NB4 (cell line): ENCODE measurements at regions not wholly inside any gene's neighbourhood (a gene's known extent, or its start where the extent isn't known, plus 50 kb on each side); places are given as distances from the start of the nearest gene placed in this dataset.

Source experiments
- DNase-seq: peaks from one replicate; pipeline ENCODE4 v3.0.0; 2010; ENCODE audit warnings: low read depth
- H3K4me3 ChIP-seq: one replicate; pipeline ENCODE4 v1.5.1; 2011; ENCODE audit warnings: mild to moderate bottlenecking, low read depth, low read length, moderate library complexity
- CTCF ChIP-seq: IDR thresholded peaks from one replicate; pipeline ENCODE4 v1.5.1; 2012; ENCODE audit warnings: low read depth, low read length
- MAX ChIP-seq: IDR thresholded peaks from 2 replicates; pipeline ENCODE4 v1.6.1; 2011; ENCODE audit warnings: low read depth, low read length
- MYC ChIP-seq: IDR thresholded peaks from 2 replicates; pipeline ENCODE4 v1.6.1; 2011; ENCODE audit warnings: low read depth, low read length
- POLR2A ChIP-seq: IDR thresholded peaks from 2 replicates; pipeline ENCODE4 v1.6.1; 2011; ENCODE audit warnings: mild to moderate bottlenecking; ENCODE audit not compliant: insufficient read length; ENCODE audit errors: extremely low read depth

- no peak for TF ChIP-seq CTCF
- TF ChIP-seq MYC: no peak
- no peak for TF ChIP-seq MAX
- TF ChIP-seq POLR2A: no peak
- DNase-seq: no peak
- no peak overlapping the region for H3K4me3 ChIP-seq
Measured at GRCh38 chr10:21183025-21183424, 285.9 kb upstream of the NEBL start.

GRCh38 chr10:21181451-21181850 is 284.3 kb upstream of the NEBL start:
- TF ChIP-seq CTCF (no peak), MAX (no peak), POLR2A (no peak), MYC (no peak)
- H3K4me3 ChIP-seq: no peak overlapping the region
- no peak for DNase-seq

GRCh38 chr10:21180604-21181003 is 283.5 kb upstream of the NEBL start:
- DNase-seq: no peak
- TF ChIP-seq CTCF (no peak), MYC (no peak), POLR2A (no peak), MAX (no peak)
- no peak overlapping the region for H3K4me3 ChIP-seq

- no peak for DNase-seq
- no peak overlapping the region for H3K4me3 ChIP-seq
- TF ChIP-seq POLR2A: no peak
- no peak for TF ChIP-seq MYC
- TF ChIP-seq MAX: no peak
- no peak for TF ChIP-seq CTCF
Measured at GRCh38 chr10:21176934-21177480, 279.9 kb upstream of the NEBL start.

- DNase-seq: no peak
- no peak overlapping the region for H3K4me3 ChIP-seq
- TF ChIP-seq MYC: no peak
- TF ChIP-seq MAX: no peak
- TF ChIP-seq POLR2A: no peak
- no peak for TF ChIP-seq CTCF
Measured at GRCh38 chr10:21175797-21176196, 278.7 kb upstream of the NEBL start.
